Fibroblast of lung (primary cell): ENCODE measurements at regions not wholly inside any gene's neighbourhood (a gene's known extent, or its start where the extent isn't known, plus 50 kb on each side); places are given as distances from the start of the nearest gene placed in this dataset.
A peak's percentile ranks its signal among the peaks of the same experiment; 100 is the strongest.

Experiments used
- DNase-seq, 2 donors: peaks; one replicate each; pipeline versions ENCODE4 v3.0.0 to v3.0.0-alpha.2; 2010; ENCODE audit warnings: low read depth in 2 of 2
- H2AFZ ChIP-seq: 2 replicates; pipeline ENCODE4 v1.5.1; 2012; ENCODE audit warnings: low read length, control low read depth, inconsistent platforms
- H3K27ac ChIP-seq: 2 replicates; pipeline ENCODE4 v1.5.1; 2011; ENCODE audit warnings: low read length, control low read depth; ENCODE audit not compliant: insufficient read depth
- H3K27me3 ChIP-seq: 2 replicates; pipeline ENCODE4 v1.5.1; 2011; ENCODE audit warnings: mild to moderate bottlenecking, low read length; ENCODE audit not compliant: control insufficient read depth, insufficient read depth
- H3K36me3 ChIP-seq: 2 replicates; pipeline ENCODE4 v1.5.1; 2011; ENCODE audit warnings: low read length; ENCODE audit not compliant: control insufficient read depth, insufficient read depth
- H3K4me1 ChIP-seq: 2 replicates; pipeline ENCODE4 v1.5.1; 2011; ENCODE audit warnings: low read length; ENCODE audit not compliant: control insufficient read depth, insufficient read depth; ENCODE audit errors: extremely low read depth
- H3K4me2 ChIP-seq: 2 replicates; pipeline ENCODE4 v1.5.1; 2011; ENCODE audit warnings: low read length, control low read depth; ENCODE audit not compliant: insufficient read depth; ENCODE audit errors: extremely low read depth
- H3K4me3 ChIP-seq, 4 experiments: fragments of 200-600 bp in 1 of 4; sonication (generic) in 1 of 4; replicated peaks in 1 of 4; 2 replicates each; pipeline ENCODE4 v1.5.1; 2011 to 2016; ENCODE audit warnings: low read length in 4 of 4, low read depth in 3 of 4, mild to moderate bottlenecking in 3 of 4, control low read depth in 2 of 4, inconsistent platforms in 1 of 4, mixed read lengths in 1 of 4; ENCODE audit not compliant: insufficient read depth in 1 of 4; ENCODE audit errors: control extremely low read depth in 1 of 4
- H3K79me2 ChIP-seq: 2 replicates; pipeline ENCODE4 v1.5.1; 2012; ENCODE audit warnings: mild to moderate bottlenecking, low read length, inconsistent platforms; ENCODE audit not compliant: control insufficient read depth, insufficient read depth
- H3K9ac ChIP-seq: 2 replicates; pipeline ENCODE4 v1.5.1; 2011; ENCODE audit warnings: mild to moderate bottlenecking, low read length, control low read depth; ENCODE audit not compliant: insufficient read depth
- H3K9me3 ChIP-seq: 2 replicates; pipeline ENCODE4 v1.5.1; 2012; ENCODE audit warnings: low read depth, low read length; ENCODE audit not compliant: control insufficient read depth, insufficient read depth
- H4K20me1 ChIP-seq: 2 replicates; pipeline ENCODE4 v1.5.1; 2011; ENCODE audit warnings: low read length; ENCODE audit not compliant: control insufficient read depth, insufficient read depth; ENCODE audit errors: extremely low read depth
- CTCF ChIP-seq, 2 donors: IDR thresholded peaks in 1 of 2; conservative IDR thresholded peaks in 1 of 2; 1 replicate in 1 of 2; 2 replicates in 1 of 2; pipeline ENCODE4 v1.5.1; 2011 to 2012; ENCODE audit warnings: low read length in 2 of 2, control low read depth in 1 of 2, inconsistent platforms in 1 of 2, low read depth in 1 of 2, mild to moderate bottlenecking in 1 of 2
- EZH2 ChIP-seq: IDR thresholded peaks from 2 replicates; pipeline ENCODE4 v1.5.1; 2012; ENCODE audit warnings: low read length, control low read depth, mild to moderate bottlenecking; ENCODE audit errors: missing control alignments

- Histone ChIP-seq H3K27ac (no peak overlapping the region), H3K4me2 (no peak overlapping the region), H3K9ac (no peak overlapping the region), H2AFZ (no peak overlapping the region), H4K20me1 (no peaks in the 10 kb centered on the region), H3K36me3 (no peaks in the 10 kb centered on the region), H3K4me1 (no peaks in the 10 kb centered on the region), H3K4me3 (no peak overlapping the region), H3K9me3 (no peaks in the 10 kb centered on the region), H3K79me2 (no peaks in the 10 kb centered on the region), H3K27me3 (no peaks in the 10 kb centered on the region)
- TF ChIP-seq CTCF (conservative IDR thresholded peaks at IDR 0.05 in 1 of 2, IDR thresholded peaks at IDR 0.05 in 1 of 2; ENCODE audit: low read depth in 1 of 2, low read length in 2 of 2) = no peak
- TF ChIP-seq EZH2 = no peak
- no peak for DNase-seq
These were observed 287.9 kb upstream of the FERMT1 start for GRCh38 chr20:6410721-6411120.

GRCh38 chr20:6407163-6407562 is 284.3 kb upstream of the FERMT1 start:
- no peaks in the 10 kb centered on the region for H3K79me2 ChIP-seq
- H2AFZ ChIP-seq = no peak overlapping the region
- no peak overlapping the region for H3K4me2 ChIP-seq
- no peaks in the 10 kb centered on the region for H3K36me3 ChIP-seq
- no peaks in the 10 kb centered on the region for H3K4me1 ChIP-seq
- no peak overlapping the region for H3K27ac ChIP-seq
- H3K27me3 ChIP-seq = no peaks in the 10 kb centered on the region
- H4K20me1 ChIP-seq = no peaks in the 10 kb centered on the region
- no peak for TF ChIP-seq CTCF (conservative IDR thresholded peaks at IDR 0.05 in 1 of 2, IDR thresholded peaks at IDR 0.05 in 1 of 2; ENCODE audit: low read depth in 1 of 2, low read length in 2 of 2)
- TF ChIP-seq EZH2 = no peak
- no peak overlapping the region for H3K9ac ChIP-seq
- no peaks in the 10 kb centered on the region for H3K9me3 ChIP-seq
- H3K4me3 ChIP-seq = no peak overlapping the region
- no peak for DNase-seq

- Histone ChIP-seq H2AFZ (no peak overlapping the region), H3K4me3 (no peak overlapping the region), H3K79me2 (no peaks in the 10 kb centered on the region), H3K9me3 (no peaks in the 10 kb centered on the region), H3K9ac (no peak overlapping the region), H4K20me1 (no peaks in the 10 kb centered on the region), H3K36me3 (no peaks in the 10 kb centered on the region), H3K4me2 (no peak overlapping the region), H3K27ac (no peak overlapping the region), H3K27me3 (no peaks in the 10 kb centered on the region), H3K4me1 (no peaks in the 10 kb centered on the region)
- peak; percentile 17 to 18 for DNase-seq
- TF ChIP-seq EZH2 = no peak
- TF ChIP-seq CTCF (conservative IDR thresholded peaks at IDR 0.05 in 1 of 2, IDR thresholded peaks at IDR 0.05 in 1 of 2; ENCODE audit: low read depth in 1 of 2, low read length in 2 of 2) = no peak
These were observed 279.2 kb upstream of the FERMT1 start for GRCh38 chr20:6401893-6402557.
